GM19043 (cell line): ENCODE measurements at regions not wholly inside any gene's neighbourhood (a gene's known extent, or its start where the extent isn't known, plus 50 kb on each side); places are given as distances from the start of the nearest gene placed in this dataset.
"Not testable (repeated sequence)": the region's sequence is repeated elsewhere in the genome, so short reads cannot be mapped to it uniquely, and the experiment has no call there.

Experiments
- ATAC-seq: cut with Tn5 transposase; IDR thresholded peaks from one replicate; pipeline ENCODE4 v1.9.1; 2021; ENCODE audit warnings: low read depth; ENCODE audit not compliant: unreplicated experiment

- ATAC-seq, result no peak
These were observed 201.0 kb upstream of the STK26 start for GRCh38 chrX:131821945-131822622.

- no peak for ATAC-seq
These were observed 196.5 kb upstream of the STK26 start for GRCh38 chrX:131826572-131826971.

GRCh38 chrX:131827935-131828334, 195.2 kb upstream of the STK26 start:
- ATAC-seq, result peak; percentile 44

- no peak for ATAC-seq
These were observed 194.6 kb upstream of the STK26 start for GRCh38 chrX:131828482-131828881.

- peak; percentile 76 for ATAC-seq
These were observed 192.5 kb upstream of the STK26 start for GRCh38 chrX:131830400-131831184.

- ATAC-seq, result peak; percentile 1
These were observed 191.9 kb upstream of the STK26 start for GRCh38 chrX:131831185-131831520.

GRCh38 chrX:131836161-131836560, 186.9 kb upstream of the STK26 start:
- ATAC-seq, result no peak

GRCh38 chrX:131837325-131837724, 185.8 kb upstream of the STK26 start:
- no peak for ATAC-seq

- ATAC-seq, result no peak
These were observed 182.2 kb upstream of the STK26 start for GRCh38 chrX:131840799-131841495.

GRCh38 chrX:131841496-131842437, 181.3 kb upstream of the STK26 start:
- no peak for ATAC-seq

- no peak for ATAC-seq
These were observed 179.1 kb upstream of the STK26 start for GRCh38 chrX:131843987-131844386.

GRCh38 chrX:131845201-131845600, 177.9 kb upstream of the STK26 start:
- ATAC-seq, result no peak

GRCh38 chrX:131845771-131846170, 177.3 kb upstream of the STK26 start:
- no peak for ATAC-seq

GRCh38 chrX:131850964-131851363, 172.1 kb upstream of the STK26 start:
- not testable (repeated sequence) for ATAC-seq

- no peak for ATAC-seq
These were observed 169.7 kb upstream of the STK26 start for GRCh38 chrX:131853440-131853839.

- no peak for ATAC-seq
These were observed 168.5 kb upstream of the STK26 start for GRCh38 chrX:131854581-131854980.

- no peak for ATAC-seq
These were observed 161.9 kb upstream of the STK26 start for GRCh38 chrX:131861088-131861787.

GRCh38 chrX:131862321-131862720, 160.8 kb upstream of the STK26 start:
- no peak for ATAC-seq

- no peak for ATAC-seq
These were observed 153.9 kb upstream of the STK26 start for GRCh38 chrX:131869182-131869581.

GRCh38 chrX:131874300-131874699, 148.8 kb upstream of the STK26 start:
- no peak for ATAC-seq
